ENCODE measurements at regions not wholly inside any gene's neighbourhood (a gene's known extent, or its start where the extent isn't known, plus 50 kb on each side); places are given as distances from the start of the nearest gene placed in this dataset.

DNA sequence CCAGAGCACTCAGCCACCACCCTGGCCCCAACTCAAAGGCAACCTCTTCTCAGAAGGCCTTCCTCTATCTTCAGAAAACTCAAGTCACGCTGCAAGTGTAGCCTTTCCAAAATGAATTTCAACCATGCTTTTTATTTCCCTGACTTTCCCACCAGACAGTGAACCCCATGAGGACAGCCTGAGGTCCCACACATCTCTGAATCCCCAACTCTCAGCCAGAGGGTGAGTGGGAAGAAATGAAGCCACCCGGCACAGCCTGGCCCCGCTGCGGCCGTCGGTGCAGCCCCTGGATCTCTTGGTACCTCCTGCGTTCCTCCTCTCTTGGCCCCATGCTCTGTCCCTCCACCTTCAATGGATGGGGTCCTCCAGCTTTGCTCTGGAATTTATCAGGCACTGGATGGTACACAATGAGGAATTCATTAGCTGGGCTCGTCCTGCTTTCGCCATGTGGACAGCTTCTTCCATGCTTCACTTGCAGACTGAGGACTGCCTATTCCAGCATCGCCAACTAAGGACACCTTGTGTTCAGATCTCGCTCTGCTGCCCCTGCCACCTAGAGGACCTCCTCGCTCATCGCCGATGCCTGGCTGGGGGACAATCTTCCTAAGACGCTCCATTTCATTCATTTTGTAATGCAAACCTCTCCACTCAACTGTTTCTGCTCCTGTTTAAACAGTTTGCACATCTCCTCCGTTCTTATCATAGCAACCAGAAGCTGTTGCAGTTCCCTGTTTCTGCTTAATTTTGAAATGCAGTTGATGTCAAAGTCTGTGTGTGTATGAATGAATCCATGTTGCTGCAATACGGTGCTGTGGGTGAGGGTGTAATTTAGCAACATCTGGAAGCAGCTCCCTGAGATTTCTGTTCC is 672.1 kb downstream of the TBC1D22A start:
- no peaks in the 10 kb centered on the region for H3K27me3 ChIP-seq (ENCODE audit: control insufficient read depth in 1 of 2, insufficient read depth in 2 of 2, low read length in 2 of 2)
- H3K4me1 ChIP-seq (ENCODE audit: control insufficient read depth in 1 of 2, insufficient read depth in 2 of 2, low read length in 2 of 2), result no peaks in the 10 kb centered on the region
- H3K9me3 ChIP-seq (ENCODE audit: control insufficient read depth in 1 of 2, low read length in 2 of 2), result peaks cover 2 to 5% of the 10 kb centered on the region in 2 donors
- H3K36me3 ChIP-seq (ENCODE audit: control insufficient read depth in 1 of 2, insufficient read depth in 2 of 2, low read length in 2 of 2), result no peaks in the 10 kb centered on the region
- no peak overlapping the region for H3K4me3 ChIP-seq (ENCODE audit: low read depth in 1 of 2, low read length in 2 of 2)
- H3K27ac ChIP-seq (ENCODE audit: low read depth, low read length), result no peak overlapping the region
- no peak overlapping the region for H3K9ac ChIP-seq (ENCODE audit: low read depth in 1 of 2, low read length in 2 of 2)

DNA sequence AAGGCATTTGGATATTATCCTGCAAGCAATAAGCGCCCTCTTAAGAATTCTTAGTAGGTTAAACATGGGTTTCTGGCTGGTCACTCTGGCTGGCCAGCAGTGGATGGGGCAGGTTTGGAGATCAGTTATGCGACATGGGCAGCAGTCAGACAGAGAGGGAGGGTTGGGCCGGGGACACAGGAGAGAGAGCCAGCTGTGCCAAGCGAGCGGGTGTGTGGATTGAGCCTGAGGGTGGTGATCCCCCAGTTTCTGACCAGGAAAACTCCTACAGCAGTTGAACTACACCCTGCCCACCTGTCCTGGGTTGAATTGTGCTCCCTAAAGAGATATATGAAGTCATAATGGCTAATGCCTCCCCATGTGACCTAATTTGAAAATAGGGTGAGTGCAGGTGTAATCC is 671.2 kb downstream of the TBC1D22A start:
- H3K27me3 ChIP-seq (ENCODE audit: control insufficient read depth in 1 of 2, insufficient read depth in 2 of 2, low read length in 2 of 2), result no peaks in the 10 kb centered on the region
- H3K9me3 ChIP-seq (ENCODE audit: control insufficient read depth in 1 of 2, low read length in 2 of 2), result peaks cover 2 to 5% of the 10 kb centered on the region in 2 donors
- H3K4me1 ChIP-seq (ENCODE audit: control insufficient read depth in 1 of 2, insufficient read depth in 2 of 2, low read length in 2 of 2), result no peaks in the 10 kb centered on the region
- no peaks in the 10 kb centered on the region for H3K36me3 ChIP-seq (ENCODE audit: control insufficient read depth in 1 of 2, insufficient read depth in 2 of 2, low read length in 2 of 2)
- no peak overlapping the region for H3K4me3 ChIP-seq (ENCODE audit: low read depth in 1 of 2, low read length in 2 of 2)
- H3K27ac ChIP-seq (ENCODE audit: low read depth, low read length), result no peak overlapping the region
- H3K9ac ChIP-seq (ENCODE audit: low read depth in 1 of 2, low read length in 2 of 2), result no peak overlapping the region

DNA sequence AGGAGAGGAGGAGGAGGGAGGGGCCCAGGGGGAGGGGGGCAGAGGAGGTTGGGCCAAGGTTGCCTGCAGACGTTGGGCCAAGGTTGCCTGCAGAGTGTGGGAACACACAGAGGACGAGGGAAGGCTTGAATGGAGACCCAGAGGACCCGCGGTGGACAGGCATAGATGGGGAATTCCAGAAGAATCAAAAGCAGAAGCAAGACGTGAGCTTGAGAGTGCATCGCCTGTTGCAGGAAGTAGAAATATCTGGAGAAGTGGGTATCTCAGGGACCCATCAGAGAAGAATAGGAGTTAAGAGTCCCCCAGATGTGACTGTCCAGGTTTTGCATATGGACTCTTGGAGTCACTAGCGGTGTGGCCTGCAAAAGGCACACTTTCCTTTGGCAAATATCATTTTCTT is 670.2 kb downstream of the TBC1D22A start:
- Histone ChIP-seq H3K9me3 (ENCODE audit: control insufficient read depth in 1 of 2, low read length in 2 of 2) (peaks cover 0 to 3% of the 10 kb centered on the region in 2 donors), H3K27me3 (ENCODE audit: control insufficient read depth in 1 of 2, insufficient read depth in 2 of 2, low read length in 2 of 2) (no peaks in the 10 kb centered on the region), H3K36me3 (ENCODE audit: control insufficient read depth in 1 of 2, insufficient read depth in 2 of 2, low read length in 2 of 2) (no peaks in the 10 kb centered on the region), H3K9ac (ENCODE audit: low read depth in 1 of 2, low read length in 2 of 2) (no peak overlapping the region), H3K4me3 (ENCODE audit: low read depth in 1 of 2, low read length in 2 of 2) (no peak overlapping the region), H3K4me1 (ENCODE audit: control insufficient read depth in 1 of 2, insufficient read depth in 2 of 2, low read length in 2 of 2) (no peaks in the 10 kb centered on the region), H3K27ac (ENCODE audit: low read depth, low read length) (no peak overlapping the region)

DNA sequence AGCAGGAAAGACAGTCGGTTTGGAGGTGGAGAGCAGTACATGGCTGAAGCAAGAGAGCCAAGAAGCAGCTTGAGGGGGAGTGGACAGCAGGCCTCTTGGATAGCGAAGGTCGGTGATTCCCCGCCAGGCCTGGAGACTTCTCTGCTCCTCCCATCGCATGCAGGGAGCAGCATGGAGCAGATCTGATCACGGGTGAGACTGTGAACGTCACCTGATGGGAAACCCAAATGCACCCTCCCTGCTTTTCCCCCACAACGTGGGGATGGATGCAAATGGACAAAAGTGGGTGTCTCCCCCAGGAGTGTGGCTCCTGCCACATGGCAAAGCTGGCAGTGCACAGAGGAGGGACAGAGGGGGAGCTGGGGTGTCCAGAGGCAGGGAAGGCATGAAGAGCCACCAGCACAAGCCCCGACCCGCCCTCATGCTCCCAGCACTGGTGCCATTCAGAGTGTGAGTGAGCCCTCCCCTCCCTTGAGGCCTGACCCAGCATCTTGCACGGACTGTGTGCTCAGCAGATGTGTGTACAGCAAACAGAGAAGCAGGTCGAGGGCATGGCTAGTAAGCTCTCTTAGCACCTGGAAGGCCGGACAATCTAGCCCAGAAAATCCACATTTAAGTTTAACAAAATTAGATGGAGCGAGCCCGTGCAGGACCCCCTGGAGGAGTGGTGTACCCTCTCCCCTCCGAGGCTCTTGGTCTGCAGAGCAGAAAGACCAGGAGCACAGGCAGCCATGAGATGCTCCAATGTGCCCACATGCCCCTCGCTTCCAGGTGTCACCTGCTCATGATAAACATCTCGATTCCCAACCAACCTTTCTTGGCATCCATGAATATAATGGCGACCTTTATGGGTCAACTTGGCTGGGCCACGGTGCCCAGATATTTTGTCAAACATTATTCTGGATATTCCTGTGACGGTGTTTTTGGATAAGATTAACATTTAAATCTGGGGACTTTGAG is 661.7 kb downstream of the TBC1D22A start:
- H3K27me3 ChIP-seq (ENCODE audit: control insufficient read depth in 1 of 2, insufficient read depth in 2 of 2, low read length in 2 of 2), result no peaks in the 10 kb centered on the region

DNA sequence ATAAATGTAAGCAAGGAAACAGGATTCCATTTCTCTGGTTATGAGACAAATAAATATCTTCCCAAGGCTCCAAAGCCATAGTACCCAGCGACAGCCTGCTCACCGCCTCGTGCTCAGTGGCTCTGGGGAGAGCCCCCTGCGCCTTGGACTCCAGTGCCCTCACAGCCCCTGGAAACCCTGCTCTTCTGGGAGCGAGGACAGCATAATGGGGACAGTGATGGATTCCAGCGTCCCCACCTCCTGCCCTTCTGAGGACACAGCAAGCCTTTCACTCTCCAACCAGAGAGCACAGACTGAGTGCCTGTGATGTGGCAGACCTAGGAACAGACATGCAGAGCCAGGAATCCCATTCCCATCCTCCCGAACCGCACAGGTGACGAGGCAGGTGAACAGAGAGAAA is 660.8 kb downstream of the TBC1D22A start:
- Histone ChIP-seq H3K9ac (ENCODE audit: low read depth in 1 of 2, low read length in 2 of 2) (no peak overlapping the region), H3K36me3 (ENCODE audit: control insufficient read depth in 1 of 2, insufficient read depth in 2 of 2, low read length in 2 of 2) (no peaks in the 10 kb centered on the region)

More for the DNA sequence above, 661.7 kb downstream of the TBC1D22A start:
- Histone ChIP-seq H3K36me3 (ENCODE audit: control insufficient read depth in 1 of 2, insufficient read depth in 2 of 2, low read length in 2 of 2) (no peaks in the 10 kb centered on the region), H3K9me3 (ENCODE audit: control insufficient read depth in 1 of 2, low read length in 2 of 2) (no peaks in the 10 kb centered on the region), H3K4me1 (ENCODE audit: control insufficient read depth in 1 of 2, insufficient read depth in 2 of 2, low read length in 2 of 2) (no peaks in the 10 kb centered on the region), H3K27ac (ENCODE audit: low read depth, low read length) (no peak overlapping the region), H3K9ac (ENCODE audit: low read depth in 1 of 2, low read length in 2 of 2) (no peak overlapping the region), H3K4me3 (ENCODE audit: low read depth in 1 of 2, low read length in 2 of 2) (no peak overlapping the region)

DNA sequence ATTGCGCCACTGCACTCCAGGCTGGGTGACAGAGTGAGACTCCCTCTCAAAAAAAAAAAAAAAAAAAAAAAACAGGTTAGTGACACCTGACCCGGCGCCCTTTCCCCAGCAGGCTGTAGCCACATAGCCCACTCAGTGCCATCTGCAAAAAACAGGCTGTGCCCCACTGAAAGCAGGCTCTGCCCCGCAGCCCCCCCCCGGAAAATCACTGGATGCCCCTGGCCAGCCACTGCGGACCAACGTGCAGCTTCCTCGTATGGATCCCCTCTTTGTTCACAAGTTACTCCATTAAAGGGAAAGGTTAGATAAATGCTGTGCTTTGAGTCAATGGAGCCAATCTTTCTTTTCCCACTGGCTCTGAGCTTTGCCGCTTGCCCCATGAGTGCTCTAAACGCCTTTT is 660.3 kb downstream of the TBC1D22A start:
- Histone ChIP-seq H3K4me3 (ENCODE audit: low read depth in 1 of 2, low read length in 2 of 2) (no peak overlapping the region), H3K27ac (ENCODE audit: low read depth, low read length) (no peak overlapping the region), H3K27me3 (ENCODE audit: control insufficient read depth in 1 of 2, insufficient read depth in 2 of 2, low read length in 2 of 2) (no peaks in the 10 kb centered on the region), H3K36me3 (ENCODE audit: control insufficient read depth in 1 of 2, insufficient read depth in 2 of 2, low read length in 2 of 2) (no peaks in the 10 kb centered on the region), H3K9ac (ENCODE audit: low read depth in 1 of 2, low read length in 2 of 2) (no peak overlapping the region), H3K9me3 (ENCODE audit: control insufficient read depth in 1 of 2, low read length in 2 of 2) (no peaks in the 10 kb centered on the region), H3K4me1 (ENCODE audit: control insufficient read depth in 1 of 2, insufficient read depth in 2 of 2, low read length in 2 of 2) (no peaks in the 10 kb centered on the region)

More for the DNA sequence above, 660.8 kb downstream of the TBC1D22A start:
- Histone ChIP-seq H3K27ac (ENCODE audit: low read depth, low read length) (no peak overlapping the region), H3K4me1 (ENCODE audit: control insufficient read depth in 1 of 2, insufficient read depth in 2 of 2, low read length in 2 of 2) (no peaks in the 10 kb centered on the region), H3K4me3 (ENCODE audit: low read depth in 1 of 2, low read length in 2 of 2) (no peak overlapping the region), H3K27me3 (ENCODE audit: control insufficient read depth in 1 of 2, insufficient read depth in 2 of 2, low read length in 2 of 2) (no peaks in the 10 kb centered on the region), H3K9me3 (ENCODE audit: control insufficient read depth in 1 of 2, low read length in 2 of 2) (no peaks in the 10 kb centered on the region)

DNA sequence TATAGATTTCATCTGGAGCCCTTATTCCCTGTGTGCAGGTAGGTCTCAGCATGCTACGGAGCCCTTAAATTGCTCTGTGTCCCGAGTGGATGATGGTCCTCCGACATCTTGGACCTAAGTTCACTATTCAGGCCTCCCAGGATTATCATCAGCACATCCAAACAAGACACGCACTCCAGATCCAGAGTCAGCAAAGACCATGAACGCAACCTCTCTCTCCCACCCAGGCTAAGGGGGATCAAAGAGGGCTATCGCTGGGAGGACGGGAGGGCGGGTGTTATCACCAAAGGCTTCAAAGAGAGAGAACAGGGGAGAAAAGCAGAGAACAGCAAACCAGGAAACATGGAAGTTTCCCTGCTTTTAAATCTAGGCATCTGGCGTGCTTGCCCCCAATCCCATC is 659.4 kb downstream of the TBC1D22A start:
- Histone ChIP-seq H3K4me3 (ENCODE audit: low read depth in 1 of 2, low read length in 2 of 2) (no peak overlapping the region), H3K9ac (ENCODE audit: low read depth in 1 of 2, low read length in 2 of 2) (no peak overlapping the region), H3K27ac (ENCODE audit: low read depth, low read length) (no peak overlapping the region), H3K36me3 (ENCODE audit: control insufficient read depth in 1 of 2, insufficient read depth in 2 of 2, low read length in 2 of 2) (no peaks in the 10 kb centered on the region), H3K4me1 (ENCODE audit: control insufficient read depth in 1 of 2, insufficient read depth in 2 of 2, low read length in 2 of 2) (no peaks in the 10 kb centered on the region), H3K27me3 (ENCODE audit: control insufficient read depth in 1 of 2, insufficient read depth in 2 of 2, low read length in 2 of 2) (no peaks in the 10 kb centered on the region), H3K9me3 (ENCODE audit: control insufficient read depth in 1 of 2, low read length in 2 of 2) (no peaks in the 10 kb centered on the region)

DNA sequence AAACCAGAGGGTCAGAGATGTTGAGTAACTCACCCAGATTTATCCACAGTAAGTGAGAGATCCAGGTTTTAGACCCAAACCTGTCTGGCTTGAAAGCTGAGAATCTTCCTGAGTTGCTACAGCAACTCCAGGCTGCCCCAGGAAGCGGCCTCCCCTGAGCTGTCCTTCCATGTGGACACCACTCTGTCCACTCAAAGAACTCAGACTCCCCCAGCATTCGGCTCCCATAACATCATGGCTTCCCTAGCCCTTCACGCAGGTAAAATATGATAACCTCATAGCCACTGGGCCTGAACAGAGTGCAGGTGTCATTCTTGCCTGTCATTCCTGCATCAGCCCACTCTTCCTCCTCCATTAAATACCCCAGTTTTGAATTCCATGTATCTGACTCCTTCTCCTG is 657.8 kb downstream of the TBC1D22A start:
- H3K4me3 ChIP-seq (ENCODE audit: low read depth in 1 of 2, low read length in 2 of 2), result no peak overlapping the region
- no peaks in the 10 kb centered on the region for H3K36me3 ChIP-seq (ENCODE audit: control insufficient read depth in 1 of 2, insufficient read depth in 2 of 2, low read length in 2 of 2)
- H3K27ac ChIP-seq (ENCODE audit: low read depth, low read length), result no peak overlapping the region
- H3K4me1 ChIP-seq (ENCODE audit: control insufficient read depth in 1 of 2, insufficient read depth in 2 of 2, low read length in 2 of 2), result no peaks in the 10 kb centered on the region
- no peaks in the 10 kb centered on the region for H3K9me3 ChIP-seq (ENCODE audit: control insufficient read depth in 1 of 2, low read length in 2 of 2)
- H3K9ac ChIP-seq (ENCODE audit: low read depth in 1 of 2, low read length in 2 of 2), result no peak overlapping the region
- no peaks in the 10 kb centered on the region for H3K27me3 ChIP-seq (ENCODE audit: control insufficient read depth in 1 of 2, insufficient read depth in 2 of 2, low read length in 2 of 2)

DNA sequence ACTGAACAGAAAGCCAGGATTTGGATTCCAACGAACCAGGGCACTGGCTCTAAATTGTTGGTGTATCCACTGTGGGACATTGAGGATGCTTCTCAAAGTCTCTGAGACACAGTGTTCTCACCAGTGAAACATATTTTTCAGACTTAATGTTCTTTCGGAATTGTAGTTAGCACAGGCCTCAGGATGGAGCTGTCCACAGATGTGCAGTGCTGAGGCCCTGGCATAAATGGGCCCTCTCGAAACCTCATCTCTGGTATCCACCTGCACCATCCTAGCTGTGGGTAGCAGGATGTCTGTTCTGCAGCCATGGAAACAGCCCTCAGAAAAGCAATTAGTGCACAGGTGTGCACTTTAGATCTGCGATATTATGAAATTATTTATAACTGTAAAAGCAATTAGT is 656.8 kb downstream of the TBC1D22A start:
- Histone ChIP-seq H3K27ac (ENCODE audit: low read depth, low read length) (no peak overlapping the region), H3K9ac (ENCODE audit: low read depth in 1 of 2, low read length in 2 of 2) (no peak overlapping the region)

DNA sequence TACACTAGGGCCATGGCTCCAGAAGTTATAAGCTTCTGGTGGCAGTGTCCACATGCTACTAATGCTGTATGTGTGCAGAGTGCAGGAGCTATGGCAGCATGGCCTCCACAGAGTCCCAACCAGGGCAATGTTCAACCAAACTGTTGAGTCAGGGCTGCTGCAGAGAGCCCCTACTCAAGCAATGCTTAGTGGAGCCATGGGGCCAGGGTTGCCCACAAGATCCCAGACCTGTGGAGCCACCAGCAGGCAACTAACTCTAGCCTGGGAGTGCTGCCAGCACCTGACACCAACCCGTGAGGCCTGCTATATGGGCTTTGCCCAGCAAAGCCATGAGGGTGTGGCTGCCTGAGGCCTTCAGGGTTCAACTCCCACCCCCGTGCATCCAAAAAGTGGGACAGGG is 655.2 kb downstream of the TBC1D22A start:
- Histone ChIP-seq H3K27ac (ENCODE audit: low read depth, low read length) (no peak overlapping the region), H3K27me3 (ENCODE audit: control insufficient read depth in 1 of 2, insufficient read depth in 2 of 2, low read length in 2 of 2) (no peaks in the 10 kb centered on the region), H3K4me1 (ENCODE audit: control insufficient read depth in 1 of 2, insufficient read depth in 2 of 2, low read length in 2 of 2) (no peaks in the 10 kb centered on the region), H3K4me3 (ENCODE audit: low read depth in 1 of 2, low read length in 2 of 2) (no peak overlapping the region), H3K9me3 (ENCODE audit: control insufficient read depth in 1 of 2, low read length in 2 of 2) (no peaks in the 10 kb centered on the region), H3K36me3 (ENCODE audit: control insufficient read depth in 1 of 2, insufficient read depth in 2 of 2, low read length in 2 of 2) (no peaks in the 10 kb centered on the region), H3K9ac (ENCODE audit: low read depth in 1 of 2, low read length in 2 of 2) (no peak overlapping the region)

More for the DNA sequence above, 656.8 kb downstream of the TBC1D22A start:
- H3K9me3 ChIP-seq (ENCODE audit: control insufficient read depth in 1 of 2, low read length in 2 of 2), result no peaks in the 10 kb centered on the region
- no peaks in the 10 kb centered on the region for H3K36me3 ChIP-seq (ENCODE audit: control insufficient read depth in 1 of 2, insufficient read depth in 2 of 2, low read length in 2 of 2)
- no peaks in the 10 kb centered on the region for H3K27me3 ChIP-seq (ENCODE audit: control insufficient read depth in 1 of 2, insufficient read depth in 2 of 2, low read length in 2 of 2)
- no peak overlapping the region for H3K4me3 ChIP-seq (ENCODE audit: low read depth in 1 of 2, low read length in 2 of 2)
- H3K4me1 ChIP-seq (ENCODE audit: control insufficient read depth in 1 of 2, insufficient read depth in 2 of 2, low read length in 2 of 2), result no peaks in the 10 kb centered on the region

All from duodenal mucosa (tissue), 2 donors.